Colonic mucosa (tissue), 4 donors: ENCODE measurements at regions not wholly inside any gene's neighbourhood (a gene's known extent, or its start where the extent isn't known, plus 50 kb on each side); places are given as distances from the start of the nearest gene placed in this dataset.

Experiments
- DNase-seq: peaks from one replicate; pipeline ENCODE4 v3.0.0-alpha.2; 2020
- H3K27ac ChIP-seq: fragments of 200-600 bp; one replicate; pipeline ENCODE4 v1.8.0; 2021
- H3K27me3 ChIP-seq: fragments of 200-600 bp; one replicate; pipeline ENCODE4 v1.8.0; 2021
- H3K36me3 ChIP-seq: fragments of 200-600 bp; one replicate; pipeline ENCODE4 v1.8.0; 2021
- H3K4me1 ChIP-seq: fragments of 200-600 bp; one replicate; pipeline ENCODE4 v1.8.0; 2021; ENCODE audit warnings: mild to moderate bottlenecking
- H3K4me3 ChIP-seq: fragments of 200-600 bp; one replicate; pipeline ENCODE4 v1.8.0; 2021
- H3K9ac ChIP-seq, 2 donors: one replicate each; pipeline ENCODE4 v1.7.0; 2013; ENCODE audit warnings: control low read depth in 2 of 2, low read depth in 2 of 2, low read length in 2 of 2
- H3K9me3 ChIP-seq: fragments of 200-600 bp; one replicate; pipeline ENCODE4 v1.8.0; 2021
- intact Hi-C: fragments of 100-400 bp; cut with DNase I; formaldehyde crosslinking; loops from one replicate; pipeline ENCODE4 v1.14.1; 2022
- TF ChIP-seq, protein P1 (sequence below): fragments of 200-600 bp; IDR thresholded peaks from one replicate; pipeline ENCODE4 v1.8.0; 2022; ENCODE audit warnings: antibody characterized with exemption, mild to moderate bottlenecking
- donor health status: healthy.
- donor health status: DM: no; HTN: no; CAD: no.
- donor health status: DM: no; HTN: no; CAD: no.

- H3K27me3 ChIP-seq = no peaks in the 10 kb centered on the region
- no peak overlapping the region for H3K9ac ChIP-seq
- TF ChIP-seq, protein P1, sequence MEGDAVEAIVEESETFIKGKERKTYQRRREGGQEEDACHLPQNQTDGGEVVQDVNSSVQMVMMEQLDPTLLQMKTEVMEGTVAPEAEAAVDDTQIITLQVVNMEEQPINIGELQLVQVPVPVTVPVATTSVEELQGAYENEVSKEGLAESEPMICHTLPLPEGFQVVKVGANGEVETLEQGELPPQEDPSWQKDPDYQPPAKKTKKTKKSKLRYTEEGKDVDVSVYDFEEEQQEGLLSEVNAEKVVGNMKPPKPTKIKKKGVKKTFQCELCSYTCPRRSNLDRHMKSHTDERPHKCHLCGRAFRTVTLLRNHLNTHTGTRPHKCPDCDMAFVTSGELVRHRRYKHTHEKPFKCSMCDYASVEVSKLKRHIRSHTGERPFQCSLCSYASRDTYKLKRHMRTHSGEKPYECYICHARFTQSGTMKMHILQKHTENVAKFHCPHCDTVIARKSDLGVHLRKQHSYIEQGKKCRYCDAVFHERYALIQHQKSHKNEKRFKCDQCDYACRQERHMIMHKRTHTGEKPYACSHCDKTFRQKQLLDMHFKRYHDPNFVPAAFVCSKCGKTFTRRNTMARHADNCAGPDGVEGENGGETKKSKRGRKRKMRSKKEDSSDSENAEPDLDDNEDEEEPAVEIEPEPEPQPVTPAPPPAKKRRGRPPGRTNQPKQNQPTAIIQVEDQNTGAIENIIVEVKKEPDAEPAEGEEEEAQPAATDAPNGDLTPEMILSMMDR = no peak
- no peaks in the 10 kb centered on the region for H3K4me1 ChIP-seq
- no peaks in the 10 kb centered on the region for H3K36me3 ChIP-seq
- DNase-seq = no peak
- intact Hi-C loops = no loop called here
- H3K4me3 ChIP-seq = no peak overlapping the region
- no peak overlapping the region for H3K27ac ChIP-seq
- no peaks in the 10 kb centered on the region for H3K9me3 ChIP-seq
Observed at GRCh38 chr10:10294184-10294880, 723.3 kb upstream of the CELF2 start.

DNA sequence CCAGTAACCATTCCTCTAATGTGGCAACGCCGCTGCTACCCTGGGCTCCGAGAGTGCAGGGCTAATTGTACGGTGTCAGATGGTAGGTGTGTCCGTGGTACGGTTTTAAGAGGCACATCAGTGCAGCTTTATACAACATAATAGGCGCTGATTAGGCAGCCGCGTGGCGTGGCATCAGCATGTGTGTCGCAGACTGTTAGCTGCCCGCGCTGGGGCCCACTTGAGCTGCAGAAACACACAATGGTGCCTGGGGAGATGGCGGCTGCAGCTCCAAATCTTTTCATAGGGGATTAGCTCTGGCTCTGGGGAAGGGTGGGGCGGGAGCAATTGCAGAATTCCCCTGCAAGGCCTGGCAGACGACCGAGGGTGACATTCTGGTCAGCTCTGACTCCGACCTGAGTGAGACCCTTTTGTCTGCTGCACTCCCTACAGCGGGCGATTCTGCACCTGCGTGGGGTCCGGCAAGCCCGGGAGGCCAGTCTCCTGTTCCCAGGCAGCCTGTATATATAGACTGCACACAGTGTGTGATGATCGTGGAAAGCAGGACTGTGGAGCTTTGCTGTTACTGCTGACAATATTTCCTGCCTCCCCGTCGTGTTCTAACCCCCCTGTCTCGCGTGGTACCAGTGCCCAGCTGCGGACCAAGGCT is 722.7 kb upstream of the CELF2 start:
- Histone ChIP-seq H3K27ac (no peak overlapping the region), H3K27me3 (no peaks in the 10 kb centered on the region), H3K4me3 (no peak overlapping the region), H3K4me1 (no peaks in the 10 kb centered on the region), H3K9me3 (no peaks in the 10 kb centered on the region), H3K36me3 (no peaks in the 10 kb centered on the region), H3K9ac (no peak overlapping the region)
- DNase-seq = no peak
- intact Hi-C loops = no loop called here
- TF ChIP-seq, protein P1 = no peak

GRCh38 chr10:10295537-10295936 is 722.1 kb upstream of the CELF2 start:
- H3K27me3 ChIP-seq = no peaks in the 10 kb centered on the region
- DNase-seq = no peak
- no peak overlapping the region for H3K9ac ChIP-seq
- H3K4me3 ChIP-seq = no peak overlapping the region
- TF ChIP-seq, protein P1 = no peak
- no peak overlapping the region for H3K27ac ChIP-seq
- intact Hi-C loops = no loop called here
- no peaks in the 10 kb centered on the region for H3K36me3 ChIP-seq
- no peaks in the 10 kb centered on the region for H3K9me3 ChIP-seq
- H3K4me1 ChIP-seq = no peaks in the 10 kb centered on the region

- DNase-seq = no peak
- H3K36me3 ChIP-seq = no peaks in the 10 kb centered on the region
- no peaks in the 10 kb centered on the region for H3K9me3 ChIP-seq
- H3K4me1 ChIP-seq = no peaks in the 10 kb centered on the region
- H3K9ac ChIP-seq = no peak overlapping the region
- no peak overlapping the region for H3K27ac ChIP-seq
- H3K27me3 ChIP-seq = no peaks in the 10 kb centered on the region
- no peak overlapping the region for H3K4me3 ChIP-seq
- TF ChIP-seq, protein P1 = no peak
- intact Hi-C loops = no loop called here
Observed at GRCh38 chr10:10302689-10303088, 715.0 kb upstream of the CELF2 start.

GRCh38 chr10:10307036-10307435 is 710.6 kb upstream of the CELF2 start:
- H3K27me3 ChIP-seq = no peaks in the 10 kb centered on the region
- no peaks in the 10 kb centered on the region for H3K36me3 ChIP-seq
- DNase-seq = no peak
- H3K9me3 ChIP-seq = no peaks in the 10 kb centered on the region
- intact Hi-C loops = no loop called here
- H3K9ac ChIP-seq = no peak overlapping the region
- no peak overlapping the region for H3K27ac ChIP-seq
- no peak overlapping the region for H3K4me3 ChIP-seq
- TF ChIP-seq, protein P1 = no peak
- H3K4me1 ChIP-seq = no peaks in the 10 kb centered on the region
